ENCODE measurements at regions not wholly inside any gene's neighbourhood (a gene's known extent, or its start where the extent isn't known, plus 50 kb on each side); places are given as distances from the start of the nearest gene placed in this dataset.

DNA sequence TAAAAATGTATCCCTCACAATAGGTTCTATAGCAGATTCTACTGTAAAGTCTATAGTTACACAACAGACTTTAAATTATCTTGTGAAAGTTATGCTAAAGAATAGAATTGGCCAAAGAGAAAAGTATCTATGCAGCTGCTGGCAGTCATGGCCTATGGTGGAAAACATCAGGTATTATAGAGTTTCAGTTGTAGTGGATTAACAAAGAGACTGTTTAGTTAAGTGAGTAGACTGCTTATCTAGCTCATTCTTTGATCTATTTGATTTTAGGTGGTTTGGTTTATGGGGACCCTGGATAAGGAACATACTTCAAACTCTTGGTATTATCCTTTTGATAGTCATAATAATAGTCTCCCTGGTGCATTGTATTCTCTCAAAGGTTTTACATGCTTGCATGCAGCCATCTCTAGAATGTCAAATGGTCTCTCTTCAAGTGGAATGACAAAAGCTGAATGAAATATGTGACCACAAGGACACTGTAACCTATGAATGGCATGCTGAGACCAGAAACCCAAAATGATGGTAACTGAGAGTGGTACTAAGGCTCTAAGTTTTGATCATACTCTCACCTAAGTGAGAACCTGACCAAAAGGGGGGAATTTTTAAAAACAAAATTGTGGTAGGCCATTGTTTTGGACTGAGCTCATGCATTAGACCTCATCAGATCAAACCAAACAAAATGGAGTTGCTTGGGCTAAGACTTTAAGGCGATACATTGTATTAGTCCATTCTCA is 54.9 kb upstream of the NAMPT start:
- Mint-ChIP-seq H3K4me1 (ENCODE audit: unreplicated experiment) (no peaks in the 10 kb centered on the region), H3K27me3 (ENCODE audit: unreplicated experiment) (peaks cover 2% of the 10 kb centered on the region), H3K36me3 (ENCODE audit: unreplicated experiment) (no peaks in the 10 kb centered on the region), H3K4me3 (ENCODE audit: unreplicated experiment) (no peak overlapping the region), H3K27ac (ENCODE audit: unreplicated experiment) (no peak overlapping the region), H3K9me3 (ENCODE audit: unreplicated experiment) (peaks cover 45% of the 10 kb centered on the region)
- DNase-seq (ENCODE audit: extremely low spot score, unreplicated experiment): no peak
- TF ChIP-seq, protein P1, sequence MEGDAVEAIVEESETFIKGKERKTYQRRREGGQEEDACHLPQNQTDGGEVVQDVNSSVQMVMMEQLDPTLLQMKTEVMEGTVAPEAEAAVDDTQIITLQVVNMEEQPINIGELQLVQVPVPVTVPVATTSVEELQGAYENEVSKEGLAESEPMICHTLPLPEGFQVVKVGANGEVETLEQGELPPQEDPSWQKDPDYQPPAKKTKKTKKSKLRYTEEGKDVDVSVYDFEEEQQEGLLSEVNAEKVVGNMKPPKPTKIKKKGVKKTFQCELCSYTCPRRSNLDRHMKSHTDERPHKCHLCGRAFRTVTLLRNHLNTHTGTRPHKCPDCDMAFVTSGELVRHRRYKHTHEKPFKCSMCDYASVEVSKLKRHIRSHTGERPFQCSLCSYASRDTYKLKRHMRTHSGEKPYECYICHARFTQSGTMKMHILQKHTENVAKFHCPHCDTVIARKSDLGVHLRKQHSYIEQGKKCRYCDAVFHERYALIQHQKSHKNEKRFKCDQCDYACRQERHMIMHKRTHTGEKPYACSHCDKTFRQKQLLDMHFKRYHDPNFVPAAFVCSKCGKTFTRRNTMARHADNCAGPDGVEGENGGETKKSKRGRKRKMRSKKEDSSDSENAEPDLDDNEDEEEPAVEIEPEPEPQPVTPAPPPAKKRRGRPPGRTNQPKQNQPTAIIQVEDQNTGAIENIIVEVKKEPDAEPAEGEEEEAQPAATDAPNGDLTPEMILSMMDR (IDR thresholded peaks at IDR 0.05): no peak

DNA sequence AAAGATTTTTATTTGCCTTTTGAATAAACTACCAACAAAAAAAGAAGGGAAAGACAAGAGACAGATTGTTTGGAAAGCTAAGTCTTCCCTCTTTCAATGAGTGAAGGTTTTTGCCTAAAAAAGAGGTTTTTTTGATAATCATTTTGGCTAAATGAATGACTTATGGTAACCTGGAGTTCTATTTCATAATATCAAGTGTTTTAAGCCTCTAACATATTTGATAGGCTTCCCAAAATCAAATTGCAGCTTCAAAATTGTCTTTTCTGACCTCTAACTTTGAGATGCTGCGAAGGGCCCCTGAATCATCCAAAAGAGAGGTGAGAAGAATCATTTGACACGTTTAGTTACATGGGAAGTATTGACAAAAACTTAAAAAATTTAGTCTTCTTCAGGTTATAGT is 53.0 kb upstream of the NAMPT start:
- H3K9me3 Mint-ChIP-seq (ENCODE audit: unreplicated experiment): peaks cover 35% of the 10 kb centered on the region
- TF ChIP-seq, protein P1 (IDR thresholded peaks at IDR 0.05): no peak

DNA sequence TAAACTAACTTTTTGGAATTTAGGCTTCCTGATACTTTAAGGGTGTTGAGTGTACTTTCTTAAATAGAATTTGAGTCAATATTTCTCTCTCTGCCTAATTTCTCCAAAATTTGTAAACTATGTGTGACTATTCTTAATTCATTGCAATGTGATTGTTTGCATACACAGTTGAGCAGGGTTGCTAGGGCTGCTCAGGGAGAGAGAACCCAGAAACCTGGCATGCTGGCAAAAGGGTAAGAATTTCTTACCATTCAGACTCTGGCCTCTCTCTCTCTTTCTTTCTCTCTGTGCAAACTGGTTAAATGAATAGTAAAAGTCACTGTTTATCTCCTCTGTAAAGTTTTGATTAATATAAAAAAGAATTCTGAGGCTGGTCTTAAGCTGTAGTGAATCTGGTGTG is 51.0 kb upstream of the NAMPT start:
- peaks cover 23% of the 10 kb centered on the region for H3K9me3 Mint-ChIP-seq (ENCODE audit: unreplicated experiment)

More for the DNA sequence above, 53.0 kb upstream of the NAMPT start:
- Mint-ChIP-seq H3K27ac (ENCODE audit: unreplicated experiment) (no peak overlapping the region), H3K4me1 (ENCODE audit: unreplicated experiment) (no peaks in the 10 kb centered on the region), H3K36me3 (ENCODE audit: unreplicated experiment) (no peaks in the 10 kb centered on the region), H3K4me3 (ENCODE audit: unreplicated experiment) (no peak overlapping the region), H3K27me3 (ENCODE audit: unreplicated experiment) (peaks cover 2% of the 10 kb centered on the region)
- no peak for DNase-seq (ENCODE audit: extremely low spot score, unreplicated experiment)

More for the DNA sequence above, 51.0 kb upstream of the NAMPT start:
- Mint-ChIP-seq H3K4me3 (ENCODE audit: unreplicated experiment) (no peak overlapping the region), H3K27ac (ENCODE audit: unreplicated experiment) (no peak overlapping the region), H3K4me1 (ENCODE audit: unreplicated experiment) (no peaks in the 10 kb centered on the region), H3K27me3 (ENCODE audit: unreplicated experiment) (peaks cover 2% of the 10 kb centered on the region), H3K36me3 (ENCODE audit: unreplicated experiment) (no peaks in the 10 kb centered on the region)
- DNase-seq (ENCODE audit: extremely low spot score, unreplicated experiment): no peak
- TF ChIP-seq, protein P1 (IDR thresholded peaks at IDR 0.05): no peak
